DND-41 (cell line): ENCODE measurements at regions not wholly inside any gene's neighbourhood (a gene's known extent, or its start where the extent isn't known, plus 50 kb on each side); places are given as distances from the start of the nearest gene placed in this dataset.

Experiments used
- CTCF ChIP-seq: IDR thresholded peaks from 2 replicates; pipeline ENCODE4 v1.5.1; 2012; ENCODE audit warnings: borderline replicate concordance, low read length, moderate library complexity, mild to moderate bottlenecking; ENCODE audit not compliant: poor library complexity, severe bottlenecking; ENCODE audit errors: extremely low read depth
- EZH2 ChIP-seq: IDR thresholded peaks from 3 replicates; pipeline ENCODE4 v1.6.1; 2012; ENCODE audit warnings: borderline replicate concordance, low read depth, mild to moderate bottlenecking, moderate library complexity, low read length, inconsistent platforms; ENCODE audit not compliant: severe bottlenecking

GRCh38 chr22:48306284-48306683 is 1521.4 kb downstream of the BRD1 start:
- TF ChIP-seq CTCF (no peak), EZH2 (no peak)
